CD8-positive, alpha-beta memory T cell (primary cell): ENCODE measurements at regions not wholly inside any gene's neighbourhood (a gene's known extent, or its start where the extent isn't known, plus 50 kb on each side); places are given as distances from the start of the nearest gene placed in this dataset.
A peak's percentile ranks its signal among the peaks of the same experiment; 100 is the strongest.
"Not testable (repeated sequence)": the region's sequence is repeated elsewhere in the genome, so short reads cannot be mapped to it uniquely, and the experiment has no call there.

Experiments used
- CTCF ChIA-PET: fragments of 350-600 bp; sonication (Branson Sonifier 250); formaldehyde crosslinking; loops from one replicate; lab custom pipeline; 2021; ENCODE audit warnings: antibody characterized with exemption; lab: Charles Lee
- POLR2A ChIA-PET: fragments of 350-600 bp; sonication (Branson Sonifier 250); formaldehyde crosslinking; loops from one replicate; lab custom pipeline; 2021; ENCODE audit warnings: antibody characterized with exemption; lab: Charles Lee
- DNase-seq, 5 donors: peaks; one replicate each; pipeline versions ENCODE4 v3.0.0 to v3.0.0-alpha.2; 2020 to 2022; ENCODE audit warnings: mixed read lengths in 1 of 5
- H3K27ac ChIP-seq: one replicate; pipeline ENCODE4 v1.7.0; 2013; ENCODE audit warnings: low read depth, mild to moderate bottlenecking, low read length, moderate library complexity
- H3K27me3 ChIP-seq: 2 replicates; pipeline ENCODE4 v1.7.0; 2013; ENCODE audit warnings: low read length, mild to moderate bottlenecking; ENCODE audit not compliant: insufficient read depth, poor library complexity, severe bottlenecking
- H3K36me3 ChIP-seq: 2 replicates; pipeline ENCODE4 v1.7.0; 2013; ENCODE audit warnings: mild to moderate bottlenecking, low read length, moderate library complexity; ENCODE audit not compliant: insufficient read depth
- H3K4me1 ChIP-seq: 2 replicates; pipeline ENCODE4 v1.7.0; 2013; ENCODE audit warnings: mild to moderate bottlenecking, low read length, moderate library complexity; ENCODE audit not compliant: insufficient read depth
- H3K4me3 ChIP-seq: 2 replicates; pipeline ENCODE4 v1.7.0; 2013; ENCODE audit warnings: mild to moderate bottlenecking, low read length
- H3K9me3 ChIP-seq: 2 replicates; pipeline ENCODE4 v1.7.0; 2013; ENCODE audit warnings: mild to moderate bottlenecking, low read length
- H3K27ac Mint-ChIP-seq, 8 donors: one replicate each; pipeline ENCODE4 v1.8.0; 2020 to 2021; ENCODE audit warnings: mixed read lengths in 8 of 8, mild to moderate bottlenecking in 6 of 8, inconsistent platforms in 3 of 8, moderate library complexity in 3 of 8
- H3K27me3 Mint-ChIP-seq, 2 donors: one replicate each; pipeline ENCODE4 v1.8.0; 2020 to 2021; ENCODE audit warnings: mixed read lengths in 2 of 2, mild to moderate bottlenecking in 1 of 2, moderate library complexity in 1 of 2
- H3K36me3 Mint-ChIP-seq, 3 donors: one replicate each; pipeline ENCODE4 v1.8.0; 2020 to 2021; ENCODE audit warnings: mixed read lengths in 3 of 3, inconsistent platforms in 1 of 3, mild to moderate bottlenecking in 1 of 3
- H3K4me1 Mint-ChIP-seq, 3 donors: one replicate each; pipeline ENCODE4 v1.8.0; 2020 to 2021; ENCODE audit warnings: mixed read lengths in 3 of 3, inconsistent platforms in 1 of 3, mild to moderate bottlenecking in 1 of 3
- H3K4me3 Mint-ChIP-seq, 7 donors: one replicate each; pipeline ENCODE4 v1.8.0; 2020 to 2021; ENCODE audit warnings: mixed read lengths in 7 of 7, mild to moderate bottlenecking in 6 of 7, moderate library complexity in 4 of 7, inconsistent platforms in 2 of 7
- H3K9me3 Mint-ChIP-seq, 5 donors: one replicate each; pipeline ENCODE4 v1.8.0; 2020 to 2022; ENCODE audit warnings: mixed read lengths in 5 of 5, mild to moderate bottlenecking in 3 of 5, moderate library complexity in 2 of 5, inconsistent platforms in 1 of 5

- no peak overlapping the region for H3K27ac ChIP-seq
- peaks cover 0 to 7% (median 0%) of the 10 kb centered on the region in 3 donors for H3K36me3 Mint-ChIP-seq
- H3K36me3 ChIP-seq: no peaks in the 10 kb centered on the region
- H3K27me3 Mint-ChIP-seq: peaks cover 14 to 30% of the 10 kb centered on the region in 2 donors
- no peaks in the 10 kb centered on the region for H3K4me1 ChIP-seq
- no peak overlapping the region for H3K4me3 Mint-ChIP-seq
- H3K27me3 ChIP-seq: peaks cover 6% of the 10 kb centered on the region
- no peak overlapping the region for H3K27ac Mint-ChIP-seq
- POLR2A ChIA-PET: interaction anchor here (1.1 kb wide), 1 partner anchor 9 kb away, joined by 3 read pairs; no protein-coding TSS in a partner anchor
- DNase-seq: no peak
- H3K9me3 Mint-ChIP-seq: no peaks in the 10 kb centered on the region
- peaks cover 10 to 12% (median 11%) of the 10 kb centered on the region in 3 donors for H3K4me1 Mint-ChIP-seq
- H3K4me3 ChIP-seq: no peak overlapping the region
- CTCF ChIA-PET: interaction anchor here (1.1 kb wide), 1 partner anchor 25 kb away, joined by 3 read pairs; no protein-coding TSS in a partner anchor
- H3K9me3 ChIP-seq: no peaks in the 10 kb centered on the region
Measured at GRCh38 chr18:49722477-49722876, 90.9 kb downstream of the ACAA2 start.

DNA sequence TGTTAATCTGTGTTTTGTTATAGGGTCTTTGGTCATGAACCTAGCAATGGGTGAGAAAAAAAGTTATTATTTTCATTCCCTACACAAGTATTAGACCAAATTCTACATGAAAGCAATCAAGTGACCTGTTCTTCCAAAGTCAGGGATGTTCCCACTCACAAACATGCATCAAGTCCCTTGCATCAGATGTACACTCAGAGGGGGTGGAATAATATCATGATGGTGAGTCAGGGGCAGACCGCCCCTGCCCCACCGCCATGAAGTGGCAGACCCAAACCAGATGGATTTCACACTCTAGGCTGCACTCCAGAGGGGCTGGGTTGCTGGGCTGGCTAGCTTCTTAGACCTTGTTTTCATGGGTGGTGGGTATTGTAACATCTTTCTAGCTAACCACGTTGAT lies 91.4 kb downstream of the ACAA2 start:
- H3K9me3 Mint-ChIP-seq: no peaks in the 10 kb centered on the region
- ChIA-PET POLR2A (no interaction called here), CTCF (interaction anchor here (1.1 kb wide), 1 partner anchor 25 kb away, joined by 3 read pairs; no protein-coding TSS in a partner anchor)

DNA sequence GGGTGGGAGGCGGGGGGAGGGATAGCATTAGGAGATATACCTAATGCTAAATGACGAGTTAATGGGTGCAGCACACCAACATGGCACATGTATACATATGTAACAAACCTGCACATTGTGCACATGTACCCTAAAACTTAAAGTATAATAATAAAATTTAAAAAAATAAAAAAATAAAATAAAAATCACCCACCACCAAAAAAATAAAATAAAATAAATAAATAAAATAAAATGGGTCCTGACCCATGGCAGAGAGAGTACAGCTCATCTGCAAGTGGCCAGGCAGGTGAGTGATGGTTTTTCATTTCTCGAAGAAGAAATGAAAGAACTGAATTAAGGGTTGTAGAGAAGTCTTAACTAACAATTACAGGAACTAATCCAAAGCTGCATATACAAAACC lies 92.4 kb downstream of the ACAA2 start:
- H3K4me3 ChIP-seq, H3K9me3 Mint-ChIP-seq, H3K27me3 ChIP-seq, H3K4me3 Mint-ChIP-seq, H3K36me3 ChIP-seq, POLR2A ChIA-PET, H3K36me3 Mint-ChIP-seq, DNase-seq, CTCF ChIA-PET, H3K27ac ChIP-seq, H3K9me3 ChIP-seq, H3K4me1 ChIP-seq, H3K27ac Mint-ChIP-seq: not testable (repeated sequence)
- H3K4me1 Mint-ChIP-seq: peaks cover 10 to 12% (median 11%) of the 10 kb centered on the region in 3 donors
- peaks cover 15 to 31% of the 10 kb centered on the region in 2 donors for H3K27me3 Mint-ChIP-seq

More for the DNA sequence above, 91.4 kb downstream of the ACAA2 start:
- Histone ChIP-seq H3K4me3 (no peak overlapping the region), H3K36me3 (no peaks in the 10 kb centered on the region), H3K27ac (no peak overlapping the region), H3K4me1 (no peaks in the 10 kb centered on the region), H3K27me3 (peaks cover 6% of the 10 kb centered on the region), H3K9me3 (no peaks in the 10 kb centered on the region)
- Mint-ChIP-seq H3K27me3 (peaks cover 16 to 31% of the 10 kb centered on the region in 2 donors), H3K4me1 (peaks cover 10 to 12% (median 11%) of the 10 kb centered on the region in 3 donors), H3K4me3 (no peak overlapping the region), H3K36me3 (peaks cover 0 to 7% (median 0%) of the 10 kb centered on the region in 3 donors), H3K27ac (no peak overlapping the region)
- no peak for DNase-seq

DNA sequence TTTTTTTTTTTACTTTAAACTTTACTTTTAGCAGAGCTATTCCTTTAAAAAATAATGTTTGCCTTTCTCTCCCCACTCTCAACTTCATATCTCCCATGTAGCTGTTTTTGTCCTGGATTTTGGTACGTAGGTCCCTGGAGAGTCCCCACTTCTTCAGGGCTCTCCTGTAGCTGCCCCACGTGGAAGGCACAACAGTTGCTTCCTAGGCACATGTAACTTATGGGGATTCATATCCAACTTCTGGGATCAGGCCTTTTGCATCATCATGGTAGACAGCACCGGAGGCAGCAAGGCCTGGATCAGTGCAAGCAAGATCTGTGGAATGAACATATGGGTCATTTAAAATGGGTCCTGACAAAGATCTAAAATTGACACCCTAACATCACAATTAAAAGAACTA lies 95.7 kb downstream of the ACAA2 start:
- H3K4me3 Mint-ChIP-seq: no peak overlapping the region
- CTCF ChIA-PET: no interaction called here
- peaks cover 0 to 3% (median 0%) of the 10 kb centered on the region in 5 donors for H3K9me3 Mint-ChIP-seq

DNA sequence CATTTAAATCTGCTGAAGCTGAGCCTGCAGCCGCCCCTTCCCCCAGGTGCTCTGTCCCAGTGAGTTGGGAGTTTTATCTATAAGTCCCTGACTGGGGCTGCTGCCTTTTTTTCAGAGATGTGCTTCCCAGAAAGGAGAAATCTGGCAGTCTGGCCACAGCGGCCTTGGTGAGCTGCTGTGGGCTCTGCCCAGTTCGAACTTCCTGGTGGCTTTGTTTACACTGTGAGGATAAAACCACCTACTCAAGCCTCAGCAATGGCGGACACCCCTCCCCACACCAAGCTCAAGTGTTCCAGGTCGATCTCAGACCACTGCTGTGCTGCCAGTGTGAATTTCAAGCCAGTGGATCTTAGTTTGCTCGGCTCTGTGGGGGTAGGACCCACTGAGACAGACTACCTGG lies 97.3 kb downstream of the ACAA2 start:
- H3K9me3 Mint-ChIP-seq: peaks cover 0 to 3% (median 0%) of the 10 kb centered on the region in 5 donors
- Histone ChIP-seq H3K27me3 (no peaks in the 10 kb centered on the region), H3K9me3 (no peaks in the 10 kb centered on the region), H3K4me1 (no peaks in the 10 kb centered on the region), H3K4me3 (no peak overlapping the region), H3K27ac (no peak overlapping the region), H3K36me3 (no peaks in the 10 kb centered on the region)
- H3K4me1 Mint-ChIP-seq: no peaks in the 10 kb centered on the region
- H3K4me3 Mint-ChIP-seq: no peak overlapping the region
- DNase-seq: no peak
- H3K36me3 Mint-ChIP-seq: peaks cover 0 to 13% (median 0%) of the 10 kb centered on the region in 3 donors
- ChIA-PET CTCF (no interaction called here), POLR2A (no interaction called here)
- no peak overlapping the region for H3K27ac Mint-ChIP-seq
- peaks cover 9 to 27% of the 10 kb centered on the region in 2 donors for H3K27me3 Mint-ChIP-seq

More for the DNA sequence above, 95.7 kb downstream of the ACAA2 start:
- Histone ChIP-seq H3K9me3 (no peaks in the 10 kb centered on the region), H3K27me3 (no peaks in the 10 kb centered on the region), H3K4me3 (no peak overlapping the region), H3K27ac (no peak overlapping the region), H3K4me1 (no peaks in the 10 kb centered on the region), H3K36me3 (no peaks in the 10 kb centered on the region)
- Mint-ChIP-seq H3K27ac (no peak overlapping the region), H3K36me3 (peaks cover 0 to 13% (median 0%) of the 10 kb centered on the region in 3 donors), H3K4me1 (no peaks in the 10 kb centered on the region), H3K27me3 (peaks cover 13 to 37% of the 10 kb centered on the region in 2 donors)
- POLR2A ChIA-PET: no interaction called here
- no peak for DNase-seq

DNA sequence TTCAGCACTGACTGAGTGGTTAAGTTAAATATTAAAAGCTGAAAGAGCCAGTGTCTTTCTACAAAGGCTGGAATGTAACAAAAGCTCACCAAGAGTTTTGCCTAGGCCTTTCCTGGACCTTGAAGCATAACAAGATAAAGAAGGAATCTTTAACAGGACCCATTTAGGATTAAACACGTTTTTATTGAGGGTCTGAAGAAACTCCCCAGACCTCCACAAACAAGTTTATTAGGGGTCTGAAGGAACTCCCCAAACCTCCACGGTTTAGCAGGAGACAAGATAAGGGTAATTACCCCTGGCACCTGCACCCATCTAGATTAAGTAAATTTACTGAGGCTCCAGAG lies 104.0 kb downstream of the ACAA2 start:
- ChIA-PET POLR2A (interaction anchor here (0.6 kb wide), 1 partner anchor 250 kb away, joined by 5 read pairs; no protein-coding TSS in a partner anchor), CTCF (no interaction called here)
- no peaks in the 10 kb centered on the region for H3K9me3 ChIP-seq
- H3K4me3 ChIP-seq: no peak overlapping the region
- H3K36me3 ChIP-seq: no peaks in the 10 kb centered on the region
- H3K27me3 ChIP-seq: no peaks in the 10 kb centered on the region
- H3K4me3 Mint-ChIP-seq: no peak overlapping the region
- no peaks in the 10 kb centered on the region for H3K4me1 Mint-ChIP-seq
- no peak overlapping the region for H3K27ac ChIP-seq
- no peaks in the 10 kb centered on the region for H3K9me3 Mint-ChIP-seq
- no peak overlapping the region for H3K27ac Mint-ChIP-seq
- H3K36me3 Mint-ChIP-seq: peaks cover 0 to 7% (median 0%) of the 10 kb centered on the region in 3 donors
- H3K27me3 Mint-ChIP-seq: peaks cover 8 to 23% of the 10 kb centered on the region in 2 donors
- DNase-seq: no peak
- no peaks in the 10 kb centered on the region for H3K4me1 ChIP-seq

GRCh38 chr18:49708662-49709346 lies 104.5 kb downstream of the ACAA2 start:
- H3K27me3 ChIP-seq: no peaks in the 10 kb centered on the region
- POLR2A ChIA-PET: interaction anchor here (0.6 kb wide), 1 partner anchor 249 kb away, joined by 5 read pairs; no protein-coding TSS in a partner anchor
- no peak for DNase-seq
- H3K4me1 Mint-ChIP-seq: no peaks in the 10 kb centered on the region
- CTCF ChIA-PET: no interaction called here
- no peaks in the 10 kb centered on the region for H3K4me1 ChIP-seq
- H3K27ac ChIP-seq: no peak overlapping the region
- no peaks in the 10 kb centered on the region for H3K36me3 ChIP-seq
- no peak overlapping the region for H3K4me3 ChIP-seq
- peaks cover 0 to 8% (median 0%) of the 10 kb centered on the region in 3 donors for H3K36me3 Mint-ChIP-seq
- no peaks in the 10 kb centered on the region for H3K9me3 ChIP-seq
- peaks cover 9 to 18% of the 10 kb centered on the region in 2 donors for H3K27me3 Mint-ChIP-seq
- peak overlapping the region in 1 of 8 donors; percentile 15 for H3K27ac Mint-ChIP-seq
- no peaks in the 10 kb centered on the region for H3K9me3 Mint-ChIP-seq
- no peak overlapping the region for H3K4me3 Mint-ChIP-seq

DNA sequence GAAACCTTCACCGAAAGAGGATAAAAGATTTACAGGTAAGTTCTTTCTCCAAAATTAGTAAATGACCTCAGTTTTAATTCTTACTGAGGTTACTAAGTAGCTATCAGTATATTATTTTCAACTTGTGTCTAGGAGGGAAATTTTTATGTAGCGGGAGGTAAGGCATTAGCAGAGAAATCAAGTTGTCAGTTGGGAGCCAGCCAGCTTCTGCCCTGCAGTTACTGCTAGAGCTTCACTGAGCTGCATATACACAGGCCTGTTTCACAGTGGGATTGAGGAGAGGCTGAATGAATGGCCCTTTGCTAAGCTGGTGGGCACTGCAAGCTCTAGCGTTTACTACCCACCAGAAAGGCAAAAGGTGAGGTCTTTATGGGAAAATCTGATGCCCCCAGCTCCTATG lies 105.7 kb downstream of the ACAA2 start:
- peaks cover 0 to 8% (median 0%) of the 10 kb centered on the region in 3 donors for H3K36me3 Mint-ChIP-seq
- CTCF ChIA-PET: interaction anchor here (0.7 kb wide), 1 partner anchor 154 kb away, joined by 3 read pairs; no protein-coding TSS in a partner anchor

More for the DNA sequence above, 105.7 kb downstream of the ACAA2 start:
- no peak for DNase-seq
- no peak overlapping the region for H3K27ac Mint-ChIP-seq
- peaks cover 6 to 10% of the 10 kb centered on the region in 2 donors for H3K27me3 Mint-ChIP-seq
- POLR2A ChIA-PET: no interaction called here
- no peaks in the 10 kb centered on the region for H3K36me3 ChIP-seq
- no peaks in the 10 kb centered on the region for H3K4me1 Mint-ChIP-seq
- H3K9me3 Mint-ChIP-seq: no peaks in the 10 kb centered on the region
- H3K4me1 ChIP-seq: no peaks in the 10 kb centered on the region
- H3K4me3 Mint-ChIP-seq: no peak overlapping the region
- no peaks in the 10 kb centered on the region for H3K9me3 ChIP-seq
- no peak overlapping the region for H3K4me3 ChIP-seq
- no peak overlapping the region for H3K27ac ChIP-seq
- H3K27me3 ChIP-seq: no peaks in the 10 kb centered on the region
